ENCODE measurements at regions not wholly inside any gene's neighbourhood (a gene's known extent, or its start where the extent isn't known, plus 50 kb on each side); places are given as distances from the start of the nearest gene placed in this dataset.

DNA sequence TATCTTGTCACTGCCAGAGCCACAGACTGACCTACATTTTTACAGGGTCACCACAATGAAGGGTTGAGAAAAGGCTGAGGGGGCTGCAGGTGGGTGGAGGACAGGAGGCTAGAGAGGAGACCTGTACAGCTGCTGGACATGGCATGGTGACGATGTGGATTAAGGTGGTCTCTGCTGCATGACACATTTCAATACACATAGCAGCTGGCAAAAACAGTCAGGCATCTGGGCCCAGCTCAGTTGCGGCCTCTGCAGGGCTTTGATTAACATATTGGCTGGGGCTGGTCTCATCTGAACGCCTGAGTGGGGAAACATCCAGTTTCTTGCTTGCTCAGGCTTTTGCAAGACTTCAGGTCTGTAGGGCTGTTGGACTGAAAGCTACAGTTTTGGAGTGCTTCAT lies 265.4 kb upstream of the FOXF1 start:
- no peaks in the 10 kb centered on the region for H3K4me1 ChIP-seq (ENCODE audit: low read length)
- no peak overlapping the region for H3K4me2 ChIP-seq (ENCODE audit: low read depth, low read length, poor library complexity, severe bottlenecking)
- no peaks in the 10 kb centered on the region for H3K36me3 ChIP-seq (ENCODE audit: insufficient read depth, low read length)
- no peaks in the 10 kb centered on the region for H3K27me3 ChIP-seq (ENCODE audit: low read length)
- DNase-seq, result no peak
- H3K9me2 ChIP-seq (replicated peaks; ENCODE audit: insufficient read depth, low read length), result no peaks in the 10 kb centered on the region
- no peaks in the 10 kb centered on the region for H4K20me1 ChIP-seq (ENCODE audit: insufficient read depth, low read depth, low read length)
- no peaks in the 10 kb centered on the region for H3K79me2 ChIP-seq (ENCODE audit: low read length)
- H3K27ac ChIP-seq (ENCODE audit: low read length), result no peak overlapping the region
- H3K9ac ChIP-seq (ENCODE audit: low read length), result no peak overlapping the region
- H3K9me3 ChIP-seq (ENCODE audit: low read length), result no peaks in the 10 kb centered on the region
- no peak overlapping the region for H3K4me3 ChIP-seq (ENCODE audit: low read length)
- H2AFZ ChIP-seq (ENCODE audit: low read length), result no peak overlapping the region

DNA sequence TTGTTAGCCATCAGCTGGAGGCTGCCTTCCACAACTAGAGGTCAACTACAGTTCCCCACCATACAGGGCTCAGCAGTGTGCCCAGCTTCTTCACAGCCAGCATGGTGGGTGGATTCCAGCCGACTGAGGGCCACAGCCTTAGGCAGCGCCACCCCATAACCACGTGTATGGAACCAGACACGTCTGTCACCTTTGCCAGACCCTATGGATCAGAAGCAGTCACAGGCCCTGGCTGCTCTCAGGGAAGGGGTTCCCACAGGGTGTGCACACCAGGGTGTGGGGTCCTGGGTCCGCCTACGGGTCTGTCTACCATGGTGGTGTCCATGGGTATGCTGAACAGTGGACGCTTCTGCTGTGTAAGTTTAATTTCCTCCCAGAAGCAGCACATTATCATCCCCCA lies 265.0 kb upstream of the FOXF1 start:
- no peak overlapping the region for H3K4me2 ChIP-seq (ENCODE audit: low read depth, low read length, poor library complexity, severe bottlenecking)
- no peak for DNase-seq
- no peak overlapping the region for H3K9ac ChIP-seq (ENCODE audit: low read length)
- H3K9me2 ChIP-seq (replicated peaks; ENCODE audit: insufficient read depth, low read length), result no peaks in the 10 kb centered on the region
- no peak overlapping the region for H2AFZ ChIP-seq (ENCODE audit: low read length)
- H3K36me3 ChIP-seq (ENCODE audit: insufficient read depth, low read length), result no peaks in the 10 kb centered on the region
- no peaks in the 10 kb centered on the region for H3K27me3 ChIP-seq (ENCODE audit: low read length)
- H3K79me2 ChIP-seq (ENCODE audit: low read length), result no peaks in the 10 kb centered on the region
- H3K4me3 ChIP-seq (ENCODE audit: low read length), result no peak overlapping the region
- no peak overlapping the region for H3K27ac ChIP-seq (ENCODE audit: low read length)
- no peaks in the 10 kb centered on the region for H3K9me3 ChIP-seq (ENCODE audit: low read length)
- H4K20me1 ChIP-seq (ENCODE audit: insufficient read depth, low read depth, low read length), result no peaks in the 10 kb centered on the region
- H3K4me1 ChIP-seq (ENCODE audit: low read length), result no peaks in the 10 kb centered on the region

DNA sequence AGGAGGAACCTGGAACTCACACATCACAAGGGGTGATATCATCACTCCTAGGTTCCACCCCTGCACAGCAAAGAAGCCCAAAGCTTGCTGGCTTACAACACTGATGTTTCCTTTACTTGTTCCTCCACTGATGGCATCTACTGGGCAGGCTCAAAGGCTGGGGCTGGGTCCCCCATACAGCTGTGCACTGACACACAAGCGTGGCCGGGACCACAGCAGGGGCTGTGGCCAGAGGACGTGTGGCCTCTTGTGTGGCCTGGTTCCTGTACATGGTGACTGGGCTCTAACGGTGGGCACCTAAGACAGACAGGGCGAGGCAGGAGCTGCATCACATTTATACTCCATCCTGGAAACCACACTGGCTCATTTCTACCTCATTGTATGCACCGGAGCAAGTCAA lies 264.4 kb upstream of the FOXF1 start:
- no peaks in the 10 kb centered on the region for H3K36me3 ChIP-seq (ENCODE audit: insufficient read depth, low read length)
- H3K4me2 ChIP-seq (ENCODE audit: low read depth, low read length, poor library complexity, severe bottlenecking), result no peak overlapping the region
- H3K9ac ChIP-seq (ENCODE audit: low read length), result no peak overlapping the region
- no peaks in the 10 kb centered on the region for H3K79me2 ChIP-seq (ENCODE audit: low read length)
- no peaks in the 10 kb centered on the region for H3K4me1 ChIP-seq (ENCODE audit: low read length)
- H3K4me3 ChIP-seq (ENCODE audit: low read length), result no peak overlapping the region
- no peaks in the 10 kb centered on the region for H3K9me2 ChIP-seq (replicated peaks; ENCODE audit: insufficient read depth, low read length)
- DNase-seq, result no peak
- no peaks in the 10 kb centered on the region for H4K20me1 ChIP-seq (ENCODE audit: insufficient read depth, low read depth, low read length)
- H3K27me3 ChIP-seq (ENCODE audit: low read length), result no peaks in the 10 kb centered on the region
- H3K9me3 ChIP-seq (ENCODE audit: low read length), result no peaks in the 10 kb centered on the region
- no peak overlapping the region for H3K27ac ChIP-seq (ENCODE audit: low read length)
- H2AFZ ChIP-seq (ENCODE audit: low read length), result no peak overlapping the region

DNA sequence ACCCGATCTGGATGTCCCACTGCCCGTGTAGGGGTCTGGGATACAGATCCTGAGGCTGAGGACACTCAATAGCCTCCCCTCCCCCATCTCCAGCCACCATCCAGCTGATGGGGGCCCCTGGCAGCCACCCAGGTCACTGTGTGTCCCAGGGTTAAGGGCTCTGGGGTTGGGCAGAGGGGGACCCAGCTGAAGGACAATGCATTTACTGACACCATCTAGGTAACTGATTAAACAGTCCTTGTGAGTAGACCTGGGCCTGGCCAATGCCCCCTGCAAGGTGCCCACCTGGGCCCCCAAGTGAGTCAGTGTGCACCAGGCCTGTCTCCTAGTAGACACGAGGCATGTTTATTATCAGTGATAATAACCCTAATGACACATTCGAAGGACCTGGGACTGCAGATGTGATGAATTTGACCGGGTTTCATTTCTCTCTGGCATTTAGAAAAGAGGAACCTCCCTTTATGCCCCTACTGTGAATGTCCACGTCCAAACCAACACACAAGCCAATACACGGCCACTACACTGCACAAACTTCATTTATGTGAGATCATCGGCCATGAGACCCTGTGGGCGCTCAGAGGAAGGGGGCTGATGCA lies 261.9 kb upstream of the FOXF1 start:
- H3K4me3 ChIP-seq (ENCODE audit: low read length), result no peak overlapping the region
- no peak for DNase-seq
- H3K9me3 ChIP-seq (ENCODE audit: low read length), result no peaks in the 10 kb centered on the region
- no peak overlapping the region for H2AFZ ChIP-seq (ENCODE audit: low read length)
- H3K27ac ChIP-seq (ENCODE audit: low read length), result no peak overlapping the region
- H3K4me1 ChIP-seq (ENCODE audit: low read length), result no peaks in the 10 kb centered on the region
- H3K36me3 ChIP-seq (ENCODE audit: insufficient read depth, low read length), result no peaks in the 10 kb centered on the region
- no peaks in the 10 kb centered on the region for H4K20me1 ChIP-seq (ENCODE audit: insufficient read depth, low read depth, low read length)
- H3K9ac ChIP-seq (ENCODE audit: low read length), result no peak overlapping the region
- no peaks in the 10 kb centered on the region for H3K27me3 ChIP-seq (ENCODE audit: low read length)
- no peaks in the 10 kb centered on the region for H3K79me2 ChIP-seq (ENCODE audit: low read length)
- H3K9me2 ChIP-seq (replicated peaks; ENCODE audit: insufficient read depth, low read length), result no peaks in the 10 kb centered on the region
- H3K4me2 ChIP-seq (ENCODE audit: low read depth, low read length, poor library complexity, severe bottlenecking), result no peak overlapping the region

DNA sequence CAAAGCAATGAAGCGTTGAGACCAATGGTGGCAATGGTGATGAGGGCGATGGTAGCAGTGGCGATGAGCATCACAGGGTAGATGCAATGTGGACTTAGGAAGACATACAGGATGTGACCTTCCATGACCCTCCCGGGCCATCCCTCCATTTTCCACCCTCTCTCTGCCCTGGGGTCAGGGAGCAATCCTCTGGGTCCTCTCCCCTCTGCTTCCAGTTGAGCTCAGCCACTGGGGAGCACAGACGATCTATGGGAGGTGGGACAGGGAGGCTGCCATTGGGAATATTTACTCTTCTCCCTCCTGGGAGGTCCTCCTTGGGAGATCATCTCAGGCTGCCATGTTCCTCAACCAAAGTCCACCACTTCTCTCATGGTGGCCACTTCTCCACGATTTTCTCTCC lies 260.7 kb upstream of the FOXF1 start:
- Histone ChIP-seq H2AFZ (ENCODE audit: low read length) (no peak overlapping the region), H3K9ac (ENCODE audit: low read length) (no peak overlapping the region), H3K27me3 (ENCODE audit: low read length) (no peaks in the 10 kb centered on the region), H4K20me1 (ENCODE audit: insufficient read depth, low read depth, low read length) (no peaks in the 10 kb centered on the region), H3K36me3 (ENCODE audit: insufficient read depth, low read length) (no peaks in the 10 kb centered on the region), H3K4me1 (ENCODE audit: low read length) (no peaks in the 10 kb centered on the region), H3K9me3 (ENCODE audit: low read length) (no peaks in the 10 kb centered on the region), H3K27ac (ENCODE audit: low read length) (no peak overlapping the region), H3K9me2 (replicated peaks; ENCODE audit: insufficient read depth, low read length) (no peaks in the 10 kb centered on the region), H3K4me2 (ENCODE audit: low read depth, low read length, poor library complexity, severe bottlenecking) (no peak overlapping the region), H3K4me3 (ENCODE audit: low read length) (no peak overlapping the region), H3K79me2 (ENCODE audit: low read length) (no peaks in the 10 kb centered on the region)
- DNase-seq, result no peak

DNA sequence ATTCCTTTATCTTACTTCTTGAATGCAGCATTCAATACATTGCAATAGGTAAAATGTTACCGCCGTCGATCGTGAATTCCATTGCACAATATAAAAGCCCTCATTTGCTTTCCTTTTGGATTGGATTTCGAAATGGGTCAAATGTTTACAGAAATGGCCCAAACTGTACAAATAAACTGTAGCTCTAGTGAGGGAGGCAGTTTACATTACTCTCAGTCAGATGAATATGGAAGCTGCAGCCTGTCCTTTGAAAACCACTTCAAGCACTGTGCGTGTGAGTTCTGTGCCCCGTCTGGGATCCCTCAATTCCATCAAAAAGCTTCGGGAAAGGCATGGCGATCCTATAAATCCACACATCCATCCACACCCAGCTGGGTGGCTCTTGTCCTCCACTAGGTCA lies 258.6 kb upstream of the FOXF1 start:
- no peaks in the 10 kb centered on the region for H3K27me3 ChIP-seq (ENCODE audit: low read length)
- no peak overlapping the region for H3K4me2 ChIP-seq (ENCODE audit: low read depth, low read length, poor library complexity, severe bottlenecking)
- no peak for DNase-seq
- no peaks in the 10 kb centered on the region for H4K20me1 ChIP-seq (ENCODE audit: insufficient read depth, low read depth, low read length)
- H3K4me1 ChIP-seq (ENCODE audit: low read length), result no peaks in the 10 kb centered on the region
- H3K36me3 ChIP-seq (ENCODE audit: insufficient read depth, low read length), result no peaks in the 10 kb centered on the region
- H3K9me3 ChIP-seq (ENCODE audit: low read length), result no peaks in the 10 kb centered on the region
- H3K4me3 ChIP-seq (ENCODE audit: low read length), result no peak overlapping the region
- no peak overlapping the region for H2AFZ ChIP-seq (ENCODE audit: low read length)
- H3K9me2 ChIP-seq (replicated peaks; ENCODE audit: insufficient read depth, low read length), result no peaks in the 10 kb centered on the region
- H3K79me2 ChIP-seq (ENCODE audit: low read length), result no peaks in the 10 kb centered on the region
- no peak overlapping the region for H3K27ac ChIP-seq (ENCODE audit: low read length)
- H3K9ac ChIP-seq (ENCODE audit: low read length), result no peak overlapping the region

DNA sequence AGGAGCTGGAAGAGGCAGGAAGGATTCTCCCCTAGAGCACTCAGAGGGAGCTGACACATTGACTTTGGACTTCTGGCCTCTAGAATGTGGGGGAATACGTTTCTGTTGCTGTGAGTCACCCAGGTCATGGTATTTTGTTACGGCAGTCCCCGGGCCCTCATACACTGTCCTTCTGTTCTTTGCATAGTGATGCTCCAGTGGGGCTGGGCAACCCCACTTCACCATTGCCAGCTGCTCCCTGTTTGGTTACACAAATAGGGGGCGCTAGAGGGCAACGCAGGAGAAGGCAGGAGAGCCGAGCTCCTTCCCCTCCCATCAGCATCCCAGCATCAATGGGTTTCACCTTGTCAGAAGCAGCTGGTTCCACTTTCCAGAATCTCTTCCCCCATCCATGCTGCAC lies 257.7 kb upstream of the FOXF1 start:
- H3K4me2 ChIP-seq (ENCODE audit: low read depth, low read length, poor library complexity, severe bottlenecking), result no peak overlapping the region
- peak; percentile 73 for DNase-seq
- no peaks in the 10 kb centered on the region for H3K9me3 ChIP-seq (ENCODE audit: low read length)
- H3K4me1 ChIP-seq (ENCODE audit: low read length), result no peaks in the 10 kb centered on the region
- no peak overlapping the region for H3K4me3 ChIP-seq (ENCODE audit: low read length)
- no peaks in the 10 kb centered on the region for H3K27me3 ChIP-seq (ENCODE audit: low read length)
- H3K36me3 ChIP-seq (ENCODE audit: insufficient read depth, low read length), result no peaks in the 10 kb centered on the region
- H4K20me1 ChIP-seq (ENCODE audit: insufficient read depth, low read depth, low read length), result no peaks in the 10 kb centered on the region
- H3K9me2 ChIP-seq (replicated peaks; ENCODE audit: insufficient read depth, low read length), result no peaks in the 10 kb centered on the region
- H3K79me2 ChIP-seq (ENCODE audit: low read length), result no peaks in the 10 kb centered on the region
- H3K9ac ChIP-seq (ENCODE audit: low read length), result no peak overlapping the region
- no peak overlapping the region for H3K27ac ChIP-seq (ENCODE audit: low read length)
- no peak overlapping the region for H2AFZ ChIP-seq (ENCODE audit: low read length)

DNA sequence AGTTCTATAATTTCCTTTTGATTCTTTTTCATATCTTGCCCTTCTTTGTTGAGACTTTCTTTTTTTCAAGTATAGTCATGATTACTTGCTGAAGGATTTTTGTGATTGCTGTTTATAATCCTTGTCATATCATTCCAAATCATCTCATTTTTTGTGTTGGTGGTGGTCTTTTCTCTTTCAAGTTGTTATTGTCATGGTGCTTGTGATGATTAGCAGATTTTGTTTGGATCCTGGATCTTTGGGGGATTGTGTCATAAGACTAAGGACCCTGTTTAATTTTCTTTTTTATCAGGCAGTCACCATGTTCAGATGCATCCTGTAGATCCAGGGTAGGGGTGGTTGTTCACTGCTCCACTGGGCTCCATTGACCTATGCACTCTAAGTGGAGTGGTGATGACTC lies 254.4 kb upstream of the FOXF1 start:
- Histone ChIP-seq H2AFZ (ENCODE audit: low read length) (no peak overlapping the region), H3K4me2 (ENCODE audit: low read depth, low read length, poor library complexity, severe bottlenecking) (no peak overlapping the region), H3K9me3 (ENCODE audit: low read length) (peaks cover 3% of the 10 kb centered on the region; the same call in 1 of the 2 replicates), H3K4me1 (ENCODE audit: low read length) (no peaks in the 10 kb centered on the region), H3K4me3 (ENCODE audit: low read length) (no peak overlapping the region), H3K27me3 (ENCODE audit: low read length) (no peaks in the 10 kb centered on the region), H3K79me2 (ENCODE audit: low read length) (no peaks in the 10 kb centered on the region), H3K9me2 (replicated peaks; ENCODE audit: insufficient read depth, low read length) (peaks cover 4% of the 10 kb centered on the region; the same call in 1 of the 2 replicates), H3K27ac (ENCODE audit: low read length) (no peak overlapping the region), H3K36me3 (ENCODE audit: insufficient read depth, low read length) (no peaks in the 10 kb centered on the region), H4K20me1 (ENCODE audit: insufficient read depth, low read depth, low read length) (no peaks in the 10 kb centered on the region), H3K9ac (ENCODE audit: low read length) (no peak overlapping the region)
- no peak for DNase-seq

DNA sequence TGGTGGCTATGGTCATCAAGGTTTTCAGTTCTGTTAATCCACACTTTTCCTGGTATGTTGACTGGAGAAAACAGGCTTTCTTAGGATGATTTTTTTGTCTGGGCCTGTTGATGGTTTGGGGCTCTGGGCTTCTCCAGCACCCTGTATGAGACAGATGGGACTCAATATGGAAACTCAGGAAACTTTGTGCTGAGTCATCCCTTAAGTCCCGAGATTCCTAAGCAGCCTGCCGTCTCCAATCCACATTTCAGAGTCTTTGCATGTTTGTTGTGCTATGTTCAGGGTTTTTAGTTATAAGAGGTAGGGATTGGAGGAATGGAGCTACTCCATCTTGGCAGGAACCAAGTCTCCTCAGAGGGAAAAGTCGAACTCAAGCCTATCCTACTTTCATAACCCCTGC lies 253.3 kb upstream of the FOXF1 start:
- Histone ChIP-seq H3K4me3 (ENCODE audit: low read length) (no peak overlapping the region), H3K9me3 (ENCODE audit: low read length) (peaks cover 11% of the 10 kb centered on the region; the same call in 1 of the 2 replicates), H2AFZ (ENCODE audit: low read length) (no peak overlapping the region), H3K27ac (ENCODE audit: low read length) (no peak overlapping the region), H3K4me1 (ENCODE audit: low read length) (no peaks in the 10 kb centered on the region), H3K9me2 (replicated peaks; ENCODE audit: insufficient read depth, low read length) (peaks cover 4% of the 10 kb centered on the region; the same call in 1 of the 2 replicates), H4K20me1 (ENCODE audit: insufficient read depth, low read depth, low read length) (no peaks in the 10 kb centered on the region), H3K9ac (ENCODE audit: low read length) (no peak overlapping the region), H3K27me3 (ENCODE audit: low read length) (no peaks in the 10 kb centered on the region), H3K4me2 (ENCODE audit: low read depth, low read length, poor library complexity, severe bottlenecking) (no peak overlapping the region), H3K36me3 (ENCODE audit: insufficient read depth, low read length) (no peaks in the 10 kb centered on the region), H3K79me2 (ENCODE audit: low read length) (no peaks in the 10 kb centered on the region)
- DNase-seq, result no peak
